ENCODE measurements at regions not wholly inside any gene's neighbourhood (a gene's known extent, or its start where the extent isn't known, plus 50 kb on each side); places are given as distances from the start of the nearest gene placed in this dataset.

DNA sequence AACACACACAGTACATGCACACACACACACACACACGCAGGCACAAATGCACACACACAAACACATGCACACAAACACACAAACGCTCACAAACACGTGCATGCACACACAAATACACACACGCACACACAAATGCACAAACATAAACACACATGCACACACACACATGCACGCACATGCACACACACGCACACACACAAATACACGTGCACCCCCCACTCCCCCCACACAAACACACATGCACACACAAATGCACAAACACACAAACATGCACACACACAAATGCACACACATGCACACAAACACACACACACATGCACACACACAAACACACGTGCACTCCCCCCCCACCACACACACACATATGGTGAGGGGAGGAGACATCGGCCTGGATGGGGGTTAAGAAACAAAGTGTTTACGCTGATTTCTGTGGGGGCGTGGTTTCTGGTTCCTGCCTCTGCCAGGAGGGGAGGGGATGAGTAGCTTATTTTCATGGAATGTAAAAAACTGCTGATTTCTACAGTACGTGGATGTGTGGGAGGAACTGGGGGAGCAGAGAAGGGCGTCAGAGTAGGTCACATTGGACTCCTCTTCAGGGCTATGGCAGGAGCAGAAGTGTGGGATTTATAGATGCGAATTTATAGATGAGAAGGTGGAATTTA, 607.2 kb downstream of the QKI start:
- DNase-seq (ENCODE audit: low read depth) = no peak

DNA sequence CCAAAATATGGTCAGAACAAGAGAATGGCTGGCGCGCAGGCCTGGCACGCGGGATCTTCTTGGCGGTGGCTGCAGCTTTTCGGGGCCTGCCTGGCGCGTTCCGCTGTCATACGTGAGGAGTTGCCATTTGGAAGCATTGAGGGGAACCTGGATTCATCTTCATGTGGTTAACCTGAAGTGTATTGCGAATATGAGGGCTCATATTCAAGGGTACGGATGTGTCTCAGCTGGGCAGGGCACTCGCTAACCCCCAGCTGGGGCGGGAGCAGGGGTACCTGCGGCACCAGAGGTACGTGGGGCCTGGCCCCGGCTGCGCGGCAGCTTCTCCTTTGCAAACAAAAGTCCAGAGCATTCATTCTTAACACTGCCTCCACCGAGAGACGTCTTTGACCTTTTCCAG, 605.6 kb downstream of the QKI start:
- no peak for DNase-seq (ENCODE audit: low read depth)

- no peak for DNase-seq (ENCODE audit: low read depth)
These were observed 603.6 kb downstream of the QKI start for GRCh38 chr6:164018133-164018532.

DNA sequence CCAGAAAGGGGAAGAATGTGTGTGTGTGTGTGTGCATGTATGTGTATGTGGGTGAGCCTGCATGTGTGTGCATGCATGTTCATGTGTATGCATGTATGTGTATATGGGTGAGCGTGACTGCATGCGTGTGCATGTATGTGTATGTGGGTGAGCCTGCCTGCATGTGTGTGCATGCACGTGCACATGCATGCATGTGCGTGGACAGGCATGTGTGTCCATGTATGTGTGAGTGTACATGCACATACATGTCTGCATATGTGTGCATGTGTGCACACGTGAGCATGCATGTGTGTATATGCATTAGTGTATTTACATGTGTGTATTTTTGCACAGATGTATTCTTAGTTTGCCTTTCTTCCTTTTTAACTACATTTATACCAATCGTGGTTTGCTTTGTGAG, 601.5 kb downstream of the QKI start:
- DNase-seq (ENCODE audit: low read depth) = no peak

DNA sequence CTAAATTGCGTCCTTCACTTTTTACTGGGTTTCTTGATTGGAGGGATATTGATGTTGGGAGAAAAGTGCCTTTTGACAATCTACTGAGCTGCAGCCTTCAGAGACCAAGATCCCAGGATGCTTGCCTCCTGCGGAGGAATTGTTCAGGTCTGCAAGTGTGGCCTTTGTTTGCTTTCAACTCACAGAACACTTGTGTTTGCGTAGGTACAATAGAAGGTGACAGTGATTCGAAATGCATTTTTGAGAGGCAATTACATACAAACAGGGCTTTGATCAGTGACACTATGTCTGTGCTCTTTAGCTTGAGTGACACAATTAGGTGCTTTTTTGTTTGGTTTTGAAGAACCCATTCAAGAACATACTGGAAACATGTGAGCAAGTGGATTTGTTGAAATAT, 600.6 kb downstream of the QKI start:
- DNase-seq (ENCODE audit: low read depth) = no peak

GRCh38 chr6:164014346-164015087, 600.0 kb downstream of the QKI start:
- no peak for DNase-seq (ENCODE audit: low read depth)

GRCh38 chr6:164013480-164014208, 599.1 kb downstream of the QKI start:
- DNase-seq (ENCODE audit: low read depth) = no peak

DNA sequence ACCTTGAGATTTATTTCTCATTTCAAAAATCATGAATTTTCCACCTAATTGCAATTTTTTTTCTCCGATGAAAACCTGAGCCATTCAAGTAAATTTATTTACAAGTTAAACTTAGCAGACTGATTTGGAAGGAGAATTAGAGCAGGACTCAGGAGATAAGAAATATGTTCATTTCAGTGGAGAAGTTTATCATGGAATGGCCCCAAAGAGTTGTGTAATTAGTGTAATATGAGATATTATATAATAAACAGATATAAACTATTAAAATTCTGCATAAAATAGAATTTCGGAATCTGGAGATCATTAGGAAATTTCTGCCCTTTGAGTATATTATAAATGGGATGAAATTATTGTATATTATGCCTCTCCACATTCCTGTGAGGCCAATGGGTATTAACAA, 596.8 kb downstream of the QKI start:
- DNase-seq (ENCODE audit: low read depth) = no peak

DNA sequence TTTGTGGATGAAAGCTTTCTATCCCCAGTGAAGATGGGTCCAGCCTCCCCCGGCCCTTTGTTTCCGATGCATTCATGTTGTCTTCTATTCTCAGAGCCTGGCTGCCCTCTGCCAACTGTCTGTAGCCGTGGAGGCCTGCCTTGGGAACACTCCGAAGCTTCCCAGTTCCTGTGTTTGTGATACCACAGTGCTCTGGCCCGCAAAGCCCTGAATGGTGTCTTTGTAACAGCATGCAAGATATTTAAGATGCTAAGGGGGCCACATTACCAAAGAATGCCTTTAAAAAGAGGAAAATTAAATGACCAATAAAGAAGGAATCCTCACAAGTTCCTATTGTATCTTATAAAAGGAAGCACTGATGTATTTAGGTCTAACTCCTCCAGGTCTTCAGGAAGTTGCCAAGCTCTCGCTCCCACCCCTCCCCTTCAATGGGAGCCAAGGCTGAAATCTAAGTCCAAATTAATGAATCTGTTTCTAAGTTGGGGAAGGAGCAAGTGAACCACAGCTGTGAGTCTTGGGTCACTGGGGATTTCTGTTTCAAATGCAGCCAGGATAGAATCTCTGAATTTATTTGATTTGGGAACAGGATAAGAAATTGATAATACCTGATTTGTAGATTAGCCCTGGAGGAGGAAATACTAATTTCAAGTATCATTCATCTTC, 596.1 kb downstream of the QKI start:
- no peak for DNase-seq (ENCODE audit: low read depth)

GRCh38 chr6:164008902-164009301, 594.4 kb downstream of the QKI start:
- no peak for DNase-seq (ENCODE audit: low read depth)

DNA sequence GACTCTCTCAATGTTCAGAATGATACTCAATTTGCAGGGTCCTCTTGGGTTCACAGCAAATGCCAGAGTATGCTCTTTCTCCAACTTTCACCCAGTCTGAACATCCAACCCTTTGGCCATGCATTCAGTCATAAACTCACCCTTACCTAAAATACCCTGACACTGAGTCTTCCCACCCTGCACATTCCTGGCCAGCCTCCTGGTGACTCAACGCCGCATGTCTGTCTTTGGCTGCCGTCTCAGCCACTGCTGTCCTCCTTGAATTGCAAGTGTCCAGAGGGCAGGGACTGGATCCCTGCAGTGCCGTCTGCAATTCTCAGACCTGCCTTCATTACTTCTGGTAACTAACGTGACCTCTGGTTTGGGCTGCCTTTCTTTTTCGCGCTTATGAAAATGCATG, 593.4 kb downstream of the QKI start:
- no peak for DNase-seq (ENCODE audit: low read depth)

- DNase-seq (ENCODE audit: low read depth) = peak; percentile 9
These were observed 591.9 kb downstream of the QKI start for GRCh38 chr6:164006459-164006858.

GRCh38 chr6:164005004-164005711, 590.6 kb downstream of the QKI start:
- DNase-seq (ENCODE audit: low read depth) = no peak

- no peak for DNase-seq (ENCODE audit: low read depth)
These were observed 585.8 kb downstream of the QKI start for GRCh38 chr6:164000276-164000675.

DNA sequence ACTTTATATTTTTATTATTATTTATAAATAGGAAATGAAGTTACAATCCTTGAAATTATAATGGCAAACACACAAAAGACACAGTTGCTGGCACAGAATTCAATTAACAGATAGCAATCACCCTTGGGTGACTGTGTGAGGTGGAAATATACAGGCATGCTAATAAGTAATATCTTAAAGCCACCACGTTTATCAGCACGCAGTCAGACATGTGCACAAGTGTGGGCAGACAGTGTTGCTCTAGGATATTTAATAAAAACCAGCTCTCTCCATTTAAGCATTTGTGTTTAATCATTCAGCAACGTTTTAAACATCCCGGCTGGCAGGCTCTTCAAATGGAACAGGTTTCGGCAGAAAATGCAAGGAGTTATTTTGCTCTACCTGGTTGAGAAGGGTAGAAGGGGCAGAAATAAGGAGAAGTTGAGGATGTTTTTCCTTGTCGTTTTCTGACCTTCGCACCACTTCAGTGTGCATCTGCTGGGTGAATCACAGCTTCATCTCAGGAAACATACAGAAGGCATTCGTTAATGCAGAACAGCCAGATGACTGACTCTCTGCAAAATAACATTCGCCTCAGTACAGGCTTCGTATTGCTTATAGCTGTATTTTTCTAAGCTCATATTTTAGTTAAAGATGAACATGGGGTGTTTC, 585.1 kb downstream of the QKI start:
- no peak for DNase-seq (ENCODE audit: low read depth)

GRCh38 chr6:163998496-163998895, 584.0 kb downstream of the QKI start:
- DNase-seq (ENCODE audit: low read depth) = no peak

DNA sequence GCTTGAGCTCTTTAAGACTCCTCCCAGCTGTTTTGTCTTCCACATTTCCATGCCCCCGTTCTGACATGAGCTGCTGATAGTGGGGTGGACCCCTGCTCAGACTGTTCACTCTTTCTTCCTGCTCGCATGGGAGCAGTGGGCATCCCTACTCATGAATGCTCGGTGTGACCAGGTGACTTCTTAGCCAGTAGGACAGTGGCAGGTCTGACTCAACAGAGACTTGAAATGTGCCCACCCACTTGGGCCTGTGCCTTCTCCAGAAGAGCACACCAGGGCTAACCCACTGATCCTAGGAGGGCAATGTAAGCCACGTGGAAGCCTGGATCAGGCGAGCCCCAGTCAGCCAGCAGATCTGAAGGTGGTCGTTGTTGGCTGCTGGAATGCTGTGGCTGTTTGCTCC, 582.0 kb downstream of the QKI start:
- DNase-seq (ENCODE audit: low read depth) = no peak

- DNase-seq (ENCODE audit: low read depth) = no peak
These were observed 580.0 kb downstream of the QKI start for GRCh38 chr6:163994566-163994965.

DNA sequence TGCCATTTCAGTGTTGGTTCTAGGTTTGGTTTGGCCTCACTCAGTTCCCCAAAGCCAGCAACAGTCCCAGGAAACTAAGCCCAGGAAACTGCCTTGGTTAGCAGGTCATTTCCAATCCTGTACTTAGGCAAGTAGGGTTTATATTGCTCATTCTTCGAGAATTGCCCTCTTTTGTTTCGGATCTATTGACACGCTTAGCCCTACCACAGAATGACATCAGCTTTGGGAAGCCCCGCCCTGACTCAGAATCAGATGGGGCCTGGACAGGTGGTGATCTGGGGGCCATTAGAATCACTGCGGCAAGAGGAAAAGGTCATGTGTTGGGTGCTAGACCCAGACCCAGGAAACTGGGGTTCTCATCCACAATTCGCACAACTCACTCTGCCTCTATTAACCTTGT, 578.2 kb downstream of the QKI start:
- DNase-seq (ENCODE audit: low read depth) = no peak

GRCh38 chr6:163992056-163992455, 577.5 kb downstream of the QKI start:
- no peak for DNase-seq (ENCODE audit: low read depth)

DNA sequence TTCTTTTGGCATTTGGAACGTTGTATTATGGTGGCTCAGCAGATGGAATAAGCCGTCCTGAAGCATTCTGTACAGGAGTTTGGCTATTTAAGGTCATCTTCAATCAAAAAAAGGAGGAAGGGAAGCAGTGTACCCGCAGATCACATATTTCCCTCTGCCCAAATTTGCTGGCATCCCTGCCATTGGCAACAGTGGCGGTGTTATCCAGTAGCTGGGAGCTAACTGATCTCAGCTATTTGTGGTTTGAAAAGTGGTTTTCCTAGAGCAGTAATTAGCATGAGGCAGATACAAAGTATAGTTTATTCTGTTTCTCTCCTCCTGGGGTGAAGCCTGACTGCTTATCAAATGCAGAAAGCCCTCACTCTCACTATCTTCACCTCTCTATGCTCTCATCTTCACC, 576.8 kb downstream of the QKI start:
- peak; percentile 8 for DNase-seq (ENCODE audit: low read depth)

GRCh38 chr6:163986313-163986712, 571.8 kb downstream of the QKI start:
- no peak for DNase-seq (ENCODE audit: low read depth)
